Liver (tissue), 7 donors: ENCODE measurements at regions not wholly inside any gene's neighbourhood (a gene's known extent, or its start where the extent isn't known, plus 50 kb on each side); places are given as distances from the start of the nearest gene placed in this dataset.

ENCODE experiments used
- DNase-seq: peaks from one replicate; pipeline ENCODE4 v3.0.0-alpha.2; 2017; ENCODE audit warnings: low spot score
- H3K27ac ChIP-seq, 2 donors: one replicate each; pipeline ENCODE4 v1.7.0; 2013; ENCODE audit warnings: inconsistent platforms in 2 of 2, low read length in 2 of 2, control low read depth in 1 of 2, low read depth in 1 of 2, mild to moderate bottlenecking in 1 of 2
- H3K27me3 ChIP-seq, 4 donors: one replicate each; pipeline versions ENCODE4 v1.6.1 to v1.7.0; 2013; ENCODE audit warnings: low read length in 3 of 4, inconsistent platforms in 1 of 4, mild to moderate bottlenecking in 1 of 4, moderate library complexity in 1 of 4; ENCODE audit not compliant: control insufficient read depth in 4 of 4, insufficient read depth in 4 of 4
- H3K36me3 ChIP-seq, 4 donors: one replicate each; pipeline versions ENCODE4 v1.6.1 to v1.7.0; 2013; ENCODE audit warnings: low read length in 3 of 4, mild to moderate bottlenecking in 3 of 4, low read depth in 1 of 4, moderate library complexity in 1 of 4; ENCODE audit not compliant: control insufficient read depth in 4 of 4, insufficient read depth in 3 of 4
- H3K4me1 ChIP-seq, 4 donors: one replicate each; pipeline versions ENCODE4 v1.6.1 to v1.7.0; 2013; ENCODE audit warnings: low read length in 3 of 4, mild to moderate bottlenecking in 3 of 4, moderate library complexity in 1 of 4; ENCODE audit not compliant: control insufficient read depth in 4 of 4, insufficient read depth in 4 of 4
- H3K4me3 ChIP-seq, 3 donors: one replicate each; pipeline versions ENCODE4 v1.6.1 to v1.7.0; 2013; ENCODE audit warnings: low read length in 3 of 3, control low read depth in 1 of 3, low read depth in 1 of 3, mild to moderate bottlenecking in 1 of 3
- H3K9ac ChIP-seq, 2 donors: one replicate each; pipeline ENCODE4 v1.7.0; 2013; ENCODE audit warnings: low read length in 2 of 2, mild to moderate bottlenecking in 2 of 2, moderate library complexity in 2 of 2, control low read depth in 1 of 2, low read depth in 1 of 2
- H3K9me3 ChIP-seq, 4 donors: one replicate each; pipeline versions ENCODE4 v1.6.1 to v1.7.0; 2013; ENCODE audit warnings: low read length in 3 of 4; ENCODE audit not compliant: control insufficient read depth in 4 of 4
- ATF3 ChIP-seq: IDR thresholded peaks from 2 replicates; pipeline ENCODE4 v1.6.1; 2016; ENCODE audit warnings: antibody characterized with exemption
- EGR1 ChIP-seq, 2 donors: IDR thresholded peaks; 2 replicates each; pipeline ENCODE4 v1.6.1; 2016 to 2018; ENCODE audit warnings: antibody characterized with exemption in 2 of 2, low read depth in 2 of 2
- FOXA1 ChIP-seq: IDR thresholded peaks from 2 replicates; pipeline ENCODE4 v1.6.1; 2016; ENCODE audit warnings: antibody characterized with exemption
- FOXA2 ChIP-seq: IDR thresholded peaks from 2 replicates; pipeline ENCODE4 v1.6.1; 2016; ENCODE audit warnings: antibody characterized with exemption
- GABPA ChIP-seq, 2 donors: IDR thresholded peaks in 1 of 2; conservative IDR thresholded peaks in 1 of 2; 2 replicates each; pipeline ENCODE4 v1.6.1; 2016; ENCODE audit warnings: antibody characterized with exemption in 2 of 2, mild to moderate bottlenecking in 1 of 2, moderate library complexity in 1 of 2
- HNF4A ChIP-seq, 2 donors: conservative IDR thresholded peaks; 2 replicates each; pipeline ENCODE4 v1.6.1; 2016; ENCODE audit warnings: antibody characterized with exemption in 2 of 2, mild to moderate bottlenecking in 2 of 2
- HNF4G ChIP-seq: IDR thresholded peaks from 2 replicates; pipeline ENCODE4 v1.6.1; 2016; ENCODE audit warnings: antibody characterized with exemption
- JUND ChIP-seq, 2 donors: IDR thresholded peaks; 2 replicates each; pipeline ENCODE4 v1.6.1; 2016; ENCODE audit warnings: antibody characterized with exemption in 2 of 2
- NR2F2 ChIP-seq: IDR thresholded peaks from 2 replicates; pipeline ENCODE4 v1.6.1; 2016; ENCODE audit warnings: antibody characterized with exemption
- RAD21 ChIP-seq, 2 donors: IDR thresholded peaks; 2 replicates each; pipeline ENCODE4 v1.6.1; 2016; ENCODE audit warnings: antibody characterized with exemption in 2 of 2, mild to moderate bottlenecking in 2 of 2
- RXRA ChIP-seq, 2 donors: IDR thresholded peaks; 2 replicates each; pipeline ENCODE4 v1.6.1; 2017 to 2018; ENCODE audit warnings: antibody characterized with exemption in 2 of 2, mild to moderate bottlenecking in 1 of 2
- SP1 ChIP-seq: IDR thresholded peaks from 2 replicates; pipeline ENCODE4 v1.6.1; 2018; ENCODE audit warnings: antibody characterized with exemption, mild to moderate bottlenecking
- TAF1 ChIP-seq: conservative IDR thresholded peaks from 2 replicates; pipeline ENCODE4 v1.6.1; 2016; ENCODE audit warnings: antibody characterized with exemption, mild to moderate bottlenecking
- YY1 ChIP-seq: IDR thresholded peaks from 2 replicates; pipeline ENCODE4 v1.6.1; 2016; ENCODE audit warnings: antibody characterized with exemption, mild to moderate bottlenecking
- ZBTB33 ChIP-seq: IDR thresholded peaks from 2 replicates; pipeline ENCODE4 v1.6.1; 2016; ENCODE audit warnings: antibody characterized with exemption
- WGBS: extraction: QIAGEN DNeasy Blood & Tissue Kit; methylation state at CpG from one replicate; pipeline ENCODE4 v1.1.7; 2013; 5-methylcytosine and 5-hydroxymethylcytosine counted together
- TF ChIP-seq, protein P1 (sequence below): IDR thresholded peaks from 2 replicates; pipeline ENCODE4 v1.6.1; 2016; ENCODE audit warnings: antibody characterized with exemption, mild to moderate bottlenecking
- donor health status: healthy.
- donor health status: healthy.
- donor health status: healthy.
- donor health status: healthy.

DNA sequence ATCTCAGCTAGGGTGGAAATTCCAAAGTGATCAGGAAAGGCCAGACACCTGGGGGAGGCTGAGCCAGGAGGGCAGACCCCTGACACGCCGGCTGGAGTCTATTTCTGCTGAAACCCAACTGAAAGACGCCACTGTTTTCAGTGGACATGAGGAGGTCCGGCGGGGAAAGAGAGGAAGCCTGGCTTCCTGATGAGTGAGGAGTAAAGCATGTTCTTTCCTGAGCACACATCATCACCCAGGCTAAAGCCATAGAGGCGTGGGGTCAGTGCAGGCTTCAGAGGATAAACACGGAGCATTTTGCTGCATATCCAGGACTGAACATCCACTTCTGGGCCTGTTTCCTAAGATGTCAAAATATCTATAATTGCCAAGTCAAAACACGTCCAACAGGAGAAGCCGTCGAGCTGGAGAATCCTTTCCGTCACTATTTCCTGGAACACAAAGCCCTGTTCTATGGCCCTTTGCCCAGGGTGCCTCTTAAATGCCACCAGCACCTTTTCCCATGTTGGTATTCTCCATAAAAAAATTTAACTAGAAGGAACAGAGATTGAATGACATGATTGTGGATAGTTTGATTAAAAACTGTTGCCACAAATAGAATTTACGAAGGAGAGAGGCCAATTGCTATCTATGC is 597.9 kb upstream of the ADAMTS16 start:
- Histone ChIP-seq H3K4me3 (no peak overlapping the region), H3K27me3 (no peaks in the 10 kb centered on the region), H3K4me1 (no peaks in the 10 kb centered on the region), H3K36me3 (no peaks in the 10 kb centered on the region), H3K27ac (no peak overlapping the region), H3K9me3 (peaks cover 0 to 3% (median 0%) of the 10 kb centered on the region in 4 donors), H3K9ac (no peak overlapping the region)
- WGBS: 73% methylated on average over 12 of the region's 12 CpGs
- no peak for TF ChIP-seq GABPA (IDR thresholded peaks at IDR 0.05 in 1 of 2, conservative IDR thresholded peaks at IDR 0.05 in 1 of 2)
- TF ChIP-seq RXRA (IDR thresholded peaks at IDR 0.05): no peak
- TF ChIP-seq, protein P1, sequence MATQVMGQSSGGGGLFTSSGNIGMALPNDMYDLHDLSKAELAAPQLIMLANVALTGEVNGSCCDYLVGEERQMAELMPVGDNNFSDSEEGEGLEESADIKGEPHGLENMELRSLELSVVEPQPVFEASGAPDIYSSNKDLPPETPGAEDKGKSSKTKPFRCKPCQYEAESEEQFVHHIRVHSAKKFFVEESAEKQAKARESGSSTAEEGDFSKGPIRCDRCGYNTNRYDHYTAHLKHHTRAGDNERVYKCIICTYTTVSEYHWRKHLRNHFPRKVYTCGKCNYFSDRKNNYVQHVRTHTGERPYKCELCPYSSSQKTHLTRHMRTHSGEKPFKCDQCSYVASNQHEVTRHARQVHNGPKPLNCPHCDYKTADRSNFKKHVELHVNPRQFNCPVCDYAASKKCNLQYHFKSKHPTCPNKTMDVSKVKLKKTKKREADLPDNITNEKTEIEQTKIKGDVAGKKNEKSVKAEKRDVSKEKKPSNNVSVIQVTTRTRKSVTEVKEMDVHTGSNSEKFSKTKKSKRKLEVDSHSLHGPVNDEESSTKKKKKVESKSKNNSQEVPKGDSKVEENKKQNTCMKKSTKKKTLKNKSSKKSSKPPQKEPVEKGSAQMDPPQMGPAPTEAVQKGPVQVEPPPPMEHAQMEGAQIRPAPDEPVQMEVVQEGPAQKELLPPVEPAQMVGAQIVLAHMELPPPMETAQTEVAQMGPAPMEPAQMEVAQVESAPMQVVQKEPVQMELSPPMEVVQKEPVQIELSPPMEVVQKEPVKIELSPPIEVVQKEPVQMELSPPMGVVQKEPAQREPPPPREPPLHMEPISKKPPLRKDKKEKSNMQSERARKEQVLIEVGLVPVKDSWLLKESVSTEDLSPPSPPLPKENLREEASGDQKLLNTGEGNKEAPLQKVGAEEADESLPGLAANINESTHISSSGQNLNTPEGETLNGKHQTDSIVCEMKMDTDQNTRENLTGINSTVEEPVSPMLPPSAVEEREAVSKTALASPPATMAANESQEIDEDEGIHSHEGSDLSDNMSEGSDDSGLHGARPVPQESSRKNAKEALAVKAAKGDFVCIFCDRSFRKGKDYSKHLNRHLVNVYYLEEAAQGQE: no peak
- no peak for TF ChIP-seq ZBTB33
- no peak for DNase-seq

GRCh38 chr5:4544049-4544670 is 596.0 kb upstream of the ADAMTS16 start:
- TF ChIP-seq SP1: no peak
- no peak for TF ChIP-seq TAF1
- no peak for TF ChIP-seq JUND (IDR thresholded peaks at IDR 0.05)
- no peak for TF ChIP-seq NR2F2
- no peak for TF ChIP-seq RXRA (IDR thresholded peaks at IDR 0.05)
- TF ChIP-seq EGR1 (IDR thresholded peaks at IDR 0.05; ENCODE audit: low read depth in 2 of 2): no peak
- no peak for TF ChIP-seq ATF3
- no peak for TF ChIP-seq HNF4G
- TF ChIP-seq ZBTB33: no peak
- TF ChIP-seq RAD21 (IDR thresholded peaks at IDR 0.05): no peak
- TF ChIP-seq FOXA2: no peak
- no peak for TF ChIP-seq GABPA (IDR thresholded peaks at IDR 0.05 in 1 of 2, conservative IDR thresholded peaks at IDR 0.05 in 1 of 2)
- TF ChIP-seq HNF4A (conservative IDR thresholded peaks at IDR 0.05): no peak
- no peak for TF ChIP-seq FOXA1
- TF ChIP-seq YY1: no peak
- Histone ChIP-seq H3K27me3 (no peaks in the 10 kb centered on the region), H3K36me3 (no peaks in the 10 kb centered on the region), H3K4me1 (no peaks in the 10 kb centered on the region), H3K27ac (no peak overlapping the region), H3K9me3 (no peaks in the 10 kb centered on the region), H3K9ac (no peak overlapping the region), H3K4me3 (no peak overlapping the region)
- no peak for DNase-seq
- 50% methylated on average over 10 of the region's 10 CpGs for WGBS
